Left colon (tissue), 2 donors: ENCODE measurements at regions not wholly inside any gene's neighbourhood (a gene's known extent, or its start where the extent isn't known, plus 50 kb on each side); places are given as distances from the start of the nearest gene placed in this dataset.

Experiments
- ATAC-seq: fragments of 200-7000 bp; cut with Tn5 transposase; one replicate; pipeline ENCODE4 v1.9.1; 2020; ENCODE audit warnings: mild to moderate bottlenecking, moderate library complexity
- DNase-seq, 2 donors: peaks; one replicate each; pipeline ENCODE4 v3.0.0-alpha.2; 2020
- intact Hi-C, 2 donors: fragments of 100-400 bp; cut with DNase I in 1 of 2; cut with micrococcal nuclease in 1 of 2; formaldehyde crosslinking; loops; one replicate each; pipeline versions ENCODE4 v1.11.2 to v1.14.0; 2022; cut with DNase I, micrococcal nuclease
- donor health status: DM: no; HTN: no; CAD: no.
- donor health status: DM: yes; HTN: yes; CAD: no.

GRCh38 chr2:5905661-5906060 is 213.5 kb downstream of the SOX11 start:
- ATAC-seq (no peak), DNase-seq (no peak)
- intact Hi-C loops: no loop called here

GRCh38 chr2:5908071-5908470 is 215.9 kb downstream of the SOX11 start:
- no peak for ATAC-seq
- DNase-seq: no peak
- intact Hi-C loops: no loop called here

- intact Hi-C loops: no loop called here
- ATAC-seq (no peak), DNase-seq (no peak)
Observed at GRCh38 chr2:5911718-5912117, 219.5 kb downstream of the SOX11 start.

GRCh38 chr2:5913711-5914395 is 221.7 kb downstream of the SOX11 start:
- DNase-seq (no peak), ATAC-seq (no peak)
- intact Hi-C loops: no loop called here

GRCh38 chr2:5914811-5915611 is 222.8 kb downstream of the SOX11 start:
- ATAC-seq (no peak), DNase-seq (no peak)
- intact Hi-C loops: no loop called here

- intact Hi-C loops: no loop called here
- DNase-seq (no peak), ATAC-seq (no peak)
Observed at GRCh38 chr2:5915881-5916310, 223.7 kb downstream of the SOX11 start.

GRCh38 chr2:5921081-5921642 is 229.0 kb downstream of the SOX11 start:
- ATAC-seq (no peak), DNase-seq (no peak)
- intact Hi-C loops: no loop called here

GRCh38 chr2:5923957-5924945 is 232.1 kb downstream of the SOX11 start:
- DNase-seq: no peak
- no peak for ATAC-seq
- intact Hi-C loops: no loop called here

GRCh38 chr2:5925604-5926003 is 233.4 kb downstream of the SOX11 start:
- intact Hi-C loops: no loop called here
- DNase-seq: no peak
- no peak for ATAC-seq

- intact Hi-C loops: no loop called here
- no peak for ATAC-seq
- DNase-seq: no peak
Observed at GRCh38 chr2:5926871-5927512, 234.8 kb downstream of the SOX11 start.

GRCh38 chr2:5932556-5933469 is 240.6 kb downstream of the SOX11 start:
- intact Hi-C loops: no loop called here
- ATAC-seq: no peak
- DNase-seq: no peak

GRCh38 chr2:5933669-5934068 is 241.5 kb downstream of the SOX11 start:
- ATAC-seq (no peak), DNase-seq (no peak)
- intact Hi-C loops: no loop called here

GRCh38 chr2:5937321-5937720 is 245.1 kb downstream of the SOX11 start:
- ATAC-seq (no peak), DNase-seq (no peak)
- intact Hi-C loops: no loop called here

- no peak for ATAC-seq
- DNase-seq: no peak
- intact Hi-C loops: no loop called here
Observed at GRCh38 chr2:5937851-5938565, 245.8 kb downstream of the SOX11 start.

- ATAC-seq: no peak
- intact Hi-C loops: no loop called here
- DNase-seq: no peak
Observed at GRCh38 chr2:5938566-5938896, 246.3 kb downstream of the SOX11 start.

GRCh38 chr2:5939553-5939952 is 247.4 kb downstream of the SOX11 start:
- DNase-seq: no peak
- intact Hi-C loops: no loop called here
- no peak for ATAC-seq
